ENCODE measurements at regions not wholly inside any gene's neighbourhood (a gene's known extent, or its start where the extent isn't known, plus 50 kb on each side); places are given as distances from the start of the nearest gene placed in this dataset.

DNA sequence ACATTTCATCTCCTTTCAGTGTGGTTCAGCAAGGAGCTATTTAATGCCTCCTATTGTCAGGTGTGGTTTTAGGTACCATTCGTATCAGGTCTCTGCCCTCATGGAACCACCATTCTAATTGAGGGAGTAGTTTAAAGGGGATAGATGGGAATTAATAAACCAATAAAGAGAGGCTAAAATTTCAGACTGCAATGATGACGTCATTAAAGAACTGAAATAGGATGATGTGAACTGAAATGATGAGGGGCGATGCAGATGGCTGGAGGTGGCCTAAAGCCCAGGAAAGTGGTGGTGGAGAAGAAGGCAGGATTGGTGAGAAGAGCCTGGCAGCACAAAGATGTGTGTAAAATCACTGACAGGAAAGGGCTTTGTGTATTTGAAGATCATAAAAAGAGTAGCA is 148.9 kb upstream of the RBFOX1 start:
- no peak for FAIRE-seq

DNA sequence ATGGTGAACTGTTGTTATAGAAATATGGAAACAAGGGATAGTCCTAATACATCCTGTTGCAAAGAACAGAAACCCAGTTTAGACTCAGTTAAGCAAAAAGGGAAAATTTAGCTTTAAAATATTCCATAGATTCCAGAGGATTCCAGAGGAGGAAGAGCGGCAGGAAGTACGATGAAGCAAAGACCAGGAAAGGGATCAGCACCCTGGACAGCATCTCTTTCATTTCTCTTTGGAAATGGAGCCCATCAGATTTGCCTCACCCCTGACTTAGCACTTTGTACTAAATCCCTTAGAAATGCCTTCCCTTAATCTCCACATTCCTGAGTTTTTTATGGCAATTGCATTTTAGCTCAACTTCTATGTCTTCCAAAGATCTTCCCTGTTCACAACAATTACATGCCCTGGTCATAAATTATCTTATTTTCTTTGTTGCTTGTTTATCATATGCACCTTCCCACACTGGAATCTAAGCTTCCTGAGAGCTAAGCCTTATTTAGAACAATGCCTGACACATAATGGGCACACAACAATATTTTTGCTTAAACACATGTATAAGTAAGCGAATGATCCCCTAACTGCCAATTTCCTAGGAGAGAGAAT is 150.0 kb upstream of the RBFOX1 start:
- FAIRE-seq = no peak

GRCh38 chr16:7177875-7178274 is 154.8 kb upstream of the RBFOX1 start:
- FAIRE-seq = no peak

- FAIRE-seq = no peak
Observed at GRCh38 chr16:7171151-7171550, 161.5 kb upstream of the RBFOX1 start.

GRCh38 chr16:7167626-7168025 is 165.0 kb upstream of the RBFOX1 start:
- no peak for FAIRE-seq

DNA sequence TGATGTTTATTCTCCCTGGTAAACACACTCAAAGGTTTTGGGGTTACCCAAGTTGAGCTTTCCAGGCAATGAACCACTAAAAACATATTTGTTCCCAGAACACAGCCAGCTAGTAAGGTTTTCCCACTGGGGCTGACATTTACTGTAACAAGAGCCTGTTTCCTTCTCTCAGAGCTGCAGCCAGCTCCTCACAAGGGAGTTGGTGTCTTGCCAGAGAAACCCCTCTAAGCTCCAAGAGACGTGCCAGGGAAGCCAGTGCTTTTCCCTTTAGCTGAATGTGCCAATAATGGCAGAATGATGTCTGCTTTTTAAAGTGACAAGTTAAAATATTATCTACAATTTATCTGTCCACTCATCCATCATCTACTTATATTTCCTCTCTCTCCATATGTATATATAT is 170.8 kb upstream of the RBFOX1 start:
- no peak for FAIRE-seq

GRCh38 chr16:7160093-7160492 is 172.6 kb upstream of the RBFOX1 start:
- no peak for FAIRE-seq

GRCh38 chr16:7158481-7158880 is 174.2 kb upstream of the RBFOX1 start:
- FAIRE-seq = no peak

DNA sequence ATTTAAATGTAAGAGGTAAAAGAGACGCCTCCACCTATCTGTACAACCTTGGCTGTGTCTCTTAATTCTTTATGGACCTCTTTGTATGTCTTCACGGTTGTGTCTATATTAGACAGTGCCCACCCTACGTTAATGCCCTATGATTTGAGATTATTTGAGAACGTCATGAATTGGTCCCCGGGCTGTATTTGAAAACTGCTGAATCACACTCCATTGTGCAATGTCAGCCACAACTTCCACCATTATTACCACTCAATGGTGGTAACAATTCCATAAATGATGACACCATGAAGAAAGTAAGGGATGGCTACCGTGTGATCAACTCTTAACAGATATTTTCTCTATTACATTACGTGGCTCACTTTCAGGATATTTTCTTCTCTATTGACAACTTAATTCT is 182.4 kb upstream of the RBFOX1 start:
- no peak for FAIRE-seq

DNA sequence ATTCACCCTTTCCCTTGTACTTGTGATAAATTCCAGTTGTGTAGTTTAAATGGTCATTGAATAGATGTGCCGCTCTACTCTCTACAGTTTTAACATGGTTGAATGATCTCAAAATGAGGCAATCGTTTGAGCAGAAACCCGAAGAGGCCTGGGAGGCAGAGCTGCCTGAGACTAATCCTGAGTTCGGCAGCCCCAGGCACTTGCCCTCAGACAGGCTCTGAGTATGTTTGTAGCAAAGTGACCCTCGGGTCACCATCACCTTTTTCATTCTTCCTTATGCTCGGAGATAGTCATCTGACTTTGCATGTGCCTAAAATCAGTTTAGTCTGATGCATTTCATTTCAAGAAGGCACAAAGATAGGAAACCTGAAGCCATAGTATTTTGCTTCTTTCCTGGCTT is 184.0 kb upstream of the RBFOX1 start:
- no peak for FAIRE-seq

GRCh38 chr16:7140899-7141298 is 191.7 kb upstream of the RBFOX1 start:
- no peak for FAIRE-seq

- FAIRE-seq = no peak
Observed at GRCh38 chr16:7137560-7138330, 194.9 kb upstream of the RBFOX1 start.

DNA sequence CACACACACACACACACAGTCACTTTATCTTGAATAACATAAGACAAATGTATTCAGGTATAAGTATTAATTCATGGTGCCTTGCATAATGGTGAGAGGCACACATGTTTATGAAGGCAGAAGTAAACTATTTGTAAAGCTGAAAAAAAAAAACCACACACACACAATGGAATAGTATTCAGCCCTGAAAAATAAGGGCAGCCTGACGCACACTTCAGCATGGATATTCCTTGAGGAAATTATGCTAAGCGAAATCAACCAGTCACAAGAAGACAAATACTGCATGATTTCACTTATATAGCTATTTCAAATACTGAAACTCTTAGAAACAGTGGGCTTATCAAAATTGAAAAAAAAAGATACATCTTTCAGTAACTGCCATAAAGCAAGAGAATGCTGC is 200.2 kb upstream of the RBFOX1 start:
- no peak for FAIRE-seq

- FAIRE-seq = no peak
Observed at GRCh38 chr16:7124701-7125100, 207.9 kb upstream of the RBFOX1 start.

DNA sequence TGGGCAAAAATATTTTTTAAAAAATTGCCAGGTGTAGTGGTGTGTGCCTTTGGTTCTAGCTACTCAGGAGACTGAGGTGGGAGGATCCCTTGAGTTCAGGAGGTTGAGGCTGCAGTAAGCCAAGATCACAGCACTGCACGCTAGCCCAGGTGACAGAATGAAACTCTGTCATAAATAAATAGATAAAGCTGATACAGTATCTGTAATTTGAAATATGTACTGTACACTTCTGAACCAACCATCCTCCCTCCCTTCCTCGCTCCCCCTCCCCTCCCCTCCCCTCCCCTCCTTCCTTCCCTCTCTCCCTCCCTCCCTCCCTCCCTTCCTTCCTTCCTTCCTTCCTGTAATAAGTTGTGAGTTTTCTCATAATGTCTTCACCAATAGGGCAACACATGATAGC is 208.4 kb upstream of the RBFOX1 start:
- FAIRE-seq = no peak

DNA sequence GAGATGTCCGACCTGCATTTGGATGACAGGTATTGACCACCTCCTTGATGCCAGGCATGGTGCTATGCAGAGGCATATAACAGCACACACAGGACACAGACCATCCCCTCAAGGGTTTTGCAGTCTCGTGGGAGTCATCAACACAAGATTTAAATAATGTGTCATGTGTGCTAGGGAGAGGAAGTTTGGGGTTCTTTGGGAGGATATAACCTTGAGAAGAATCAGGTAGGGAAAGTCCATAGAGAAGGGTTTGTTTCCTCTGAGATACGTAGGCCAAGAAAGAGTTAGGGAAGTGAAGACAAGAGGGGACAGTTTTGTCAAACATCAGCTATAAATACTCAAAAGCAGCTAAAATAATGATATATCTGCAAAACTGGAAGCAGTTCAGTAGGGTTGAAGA is 215.9 kb upstream of the RBFOX1 start:
- no peak for FAIRE-seq

DNA sequence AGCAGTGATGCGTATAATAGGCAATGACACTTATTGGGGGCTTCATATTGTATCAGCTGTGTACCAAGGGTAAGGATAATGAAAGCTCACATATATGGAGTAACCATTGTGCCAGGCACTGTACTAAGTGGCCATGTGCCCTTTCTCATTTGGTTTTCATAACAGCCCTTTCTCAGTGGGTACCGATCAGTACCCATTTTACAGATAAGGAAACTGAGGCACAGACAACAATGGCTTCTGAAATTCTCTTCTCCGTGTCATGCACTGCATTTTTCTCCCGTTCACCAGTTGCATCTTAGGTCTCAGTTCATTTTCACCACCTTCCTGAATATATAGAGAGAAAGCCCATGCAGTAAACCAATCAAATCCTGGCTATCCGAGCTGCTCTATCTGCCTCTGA is 216.7 kb upstream of the RBFOX1 start:
- no peak for FAIRE-seq

DNA sequence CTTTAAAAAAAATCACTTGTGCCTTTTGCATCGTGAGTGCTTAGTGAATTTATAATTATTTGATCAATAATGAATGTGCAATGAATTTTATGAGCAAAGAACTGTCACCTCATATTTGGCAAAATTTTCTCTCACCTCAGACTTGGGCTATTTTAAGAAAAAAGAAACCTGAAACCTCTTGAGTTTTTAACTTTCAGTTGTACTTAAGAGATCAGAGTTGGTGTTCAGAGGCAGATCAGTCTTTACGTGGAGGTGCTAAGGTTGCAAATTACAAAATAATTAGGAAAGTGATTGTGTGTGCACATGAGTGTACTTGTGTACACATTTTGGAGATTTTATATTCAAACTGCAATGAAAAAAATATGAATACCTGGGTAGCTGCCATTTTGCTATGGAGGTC is 218.7 kb upstream of the RBFOX1 start:
- FAIRE-seq = no peak

GRCh38 chr16:7113395-7113794 is 219.2 kb upstream of the RBFOX1 start:
- FAIRE-seq = no peak

DNA sequence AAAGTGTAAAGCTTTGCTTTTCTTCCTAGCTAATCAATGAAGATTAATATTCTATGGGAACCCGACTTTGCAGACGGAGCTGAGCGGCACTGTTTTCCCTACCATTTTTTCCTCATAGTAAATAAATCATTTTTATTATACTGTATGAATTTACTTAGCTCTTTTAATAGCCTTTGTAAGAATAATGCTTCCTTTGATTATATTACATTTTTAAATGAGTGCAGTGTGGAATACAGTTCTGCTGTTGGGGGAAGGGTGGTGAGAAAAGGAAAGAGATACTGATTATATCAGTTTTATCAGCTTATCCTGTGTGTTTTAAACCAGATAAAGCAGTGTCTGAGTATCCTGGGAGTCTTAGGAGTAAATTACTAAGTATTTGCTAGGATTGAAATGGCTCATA is 221.4 kb upstream of the RBFOX1 start:
- no peak for FAIRE-seq

DNA sequence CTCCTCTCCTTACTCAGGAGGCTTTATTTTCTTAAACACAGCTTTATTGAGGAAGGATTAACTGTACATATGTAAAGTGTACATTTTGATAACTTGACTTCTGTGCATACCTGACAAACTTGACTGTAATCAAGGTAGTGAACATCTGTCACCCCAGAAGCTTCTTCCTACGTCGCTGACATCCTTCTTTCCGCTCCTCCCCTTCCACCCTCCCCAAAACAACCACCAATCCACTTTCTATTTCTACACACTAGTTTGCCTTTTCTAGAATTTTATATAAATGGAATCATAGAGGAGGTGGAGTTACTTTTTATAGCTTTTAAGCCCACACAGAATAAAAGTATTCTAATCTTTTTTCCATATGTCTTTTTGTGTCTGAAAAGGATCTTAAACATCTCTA is 225.2 kb upstream of the RBFOX1 start:
- FAIRE-seq = no peak

DNA sequence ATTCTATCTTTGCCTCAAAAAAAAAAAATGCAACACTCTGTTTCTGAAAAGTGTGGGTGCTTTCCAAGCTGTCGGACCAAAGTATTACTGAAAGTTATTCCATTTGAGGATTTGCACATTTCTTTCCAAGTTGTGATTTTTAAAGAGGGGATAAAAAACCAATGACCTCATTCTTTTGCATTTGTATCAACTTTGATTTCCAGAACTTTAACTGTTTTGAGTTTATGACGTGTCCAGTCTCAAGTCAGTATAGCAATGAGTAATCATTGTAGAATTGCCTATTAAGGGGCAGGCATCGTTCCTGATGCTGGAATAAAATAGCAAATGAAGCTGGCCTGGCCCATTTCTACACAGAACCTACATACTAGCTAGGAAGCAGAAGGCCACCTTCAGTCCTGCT is 229.6 kb upstream of the RBFOX1 start:
- no peak for FAIRE-seq

GRCh38 chr16:7101054-7101453 is 231.6 kb upstream of the RBFOX1 start:
- FAIRE-seq = no peak

GRCh38 chr16:7097518-7097917 is 235.1 kb upstream of the RBFOX1 start:
- no peak for FAIRE-seq

GRCh38 chr16:7093511-7093910 is 239.1 kb upstream of the RBFOX1 start:
- no peak for FAIRE-seq
